ENCODE measurements at regions not wholly inside any gene's neighbourhood (a gene's known extent, or its start where the extent isn't known, plus 50 kb on each side); places are given as distances from the start of the nearest gene placed in this dataset.
A peak's percentile ranks its signal among the peaks of the same experiment; 100 is the strongest.

DNA sequence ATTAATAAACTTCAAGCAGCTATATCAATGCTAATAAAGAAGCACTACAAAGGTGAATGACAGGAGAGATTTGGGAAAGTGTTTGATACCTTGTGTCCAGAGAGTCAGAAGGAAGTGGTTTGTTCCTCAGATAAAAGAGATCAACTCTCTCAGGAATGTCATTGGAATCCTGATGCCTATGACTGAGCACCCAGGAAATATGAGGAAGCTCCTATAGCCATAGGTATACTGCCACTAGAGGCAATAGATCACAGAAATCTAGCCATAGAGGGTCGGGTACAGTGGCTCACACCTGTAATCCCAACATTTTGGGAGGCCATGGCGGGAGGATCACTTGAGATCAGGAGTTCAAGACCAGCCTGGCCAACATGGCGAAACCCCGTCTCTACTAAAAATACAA, 612.6 kb downstream of the DACH1 start:
- no peaks in the 10 kb centered on the region for H3K4me1 ChIP-seq (ENCODE audit: control insufficient read depth in 3 of 3, insufficient read depth in 2 of 3, low read depth in 1 of 3, low read length in 2 of 3)
- 83 to 90% (median 83%) methylated on average over 4 of the region's 4 CpGs for WGBS, 3 donors
- no peaks in the 10 kb centered on the region for H3K9me3 ChIP-seq (ENCODE audit: control insufficient read depth in 2 of 2, insufficient read depth in 1 of 2, low read depth in 1 of 2, low read length in 1 of 2)
- H3K27ac ChIP-seq (ENCODE audit: low read depth in 1 of 3, low read length in 2 of 3), result no peak overlapping the region
- FAIRE-seq (no peak), DNase-seq (no peak)
- no peaks in the 10 kb centered on the region for H3K27me3 ChIP-seq (ENCODE audit: control insufficient read depth in 3 of 3, insufficient read depth in 3 of 3, low read length in 3 of 3)
- no peaks in the 10 kb centered on the region for H3K36me3 ChIP-seq (ENCODE audit: control insufficient read depth in 3 of 3, insufficient read depth in 2 of 3, low read depth in 1 of 3, low read length in 3 of 3)
- H3K4me3 ChIP-seq (ENCODE audit: low read depth in 1 of 3, low read length in 3 of 3), result no peak overlapping the region

DNA sequence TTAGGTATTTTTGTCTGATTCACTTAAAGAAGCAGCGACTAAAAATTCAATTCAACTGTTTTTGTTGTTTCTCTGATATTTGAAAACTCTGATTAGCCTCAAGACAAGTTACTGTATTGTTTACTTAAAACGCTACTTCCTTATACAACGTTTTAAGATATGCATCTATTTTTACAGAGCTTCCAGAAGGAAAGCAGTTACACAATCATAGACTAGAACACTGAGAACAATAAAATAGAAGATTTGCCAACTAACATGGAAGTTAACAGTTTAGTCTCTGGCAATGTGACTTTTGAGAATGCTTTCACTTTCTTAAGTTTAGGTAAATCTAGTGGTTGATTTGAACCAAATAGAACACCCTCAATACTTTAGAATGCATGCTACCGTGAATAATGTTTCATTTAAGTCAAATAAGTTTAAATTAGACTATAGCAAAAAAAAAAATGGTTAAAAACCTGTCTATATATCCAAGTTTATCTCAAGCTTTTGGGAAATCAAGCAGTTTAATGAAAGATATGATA, 614.8 kb downstream of the DACH1 start:
- Histone ChIP-seq H3K27ac (ENCODE audit: low read depth in 1 of 3, low read length in 2 of 3) (no peak overlapping the region), H3K9me3 (ENCODE audit: control insufficient read depth in 2 of 2, insufficient read depth in 1 of 2, low read depth in 1 of 2, low read length in 1 of 2) (no peaks in the 10 kb centered on the region), H3K4me3 (ENCODE audit: low read depth in 1 of 3, low read length in 3 of 3) (no peak overlapping the region), H3K36me3 (ENCODE audit: control insufficient read depth in 3 of 3, insufficient read depth in 2 of 3, low read depth in 1 of 3, low read length in 3 of 3) (no peaks in the 10 kb centered on the region), H3K4me1 (ENCODE audit: control insufficient read depth in 3 of 3, insufficient read depth in 2 of 3, low read depth in 1 of 3, low read length in 2 of 3) (no peaks in the 10 kb centered on the region), H3K27me3 (ENCODE audit: control insufficient read depth in 3 of 3, insufficient read depth in 3 of 3, low read length in 3 of 3) (no peaks in the 10 kb centered on the region)
- 20 to 26% (median 24%) methylated on average over 4 of the region's 4 CpGs for WGBS, 3 donors
- DNase-seq (peak in 1 of 2 donors; percentile 2), FAIRE-seq (no peak)

DNA sequence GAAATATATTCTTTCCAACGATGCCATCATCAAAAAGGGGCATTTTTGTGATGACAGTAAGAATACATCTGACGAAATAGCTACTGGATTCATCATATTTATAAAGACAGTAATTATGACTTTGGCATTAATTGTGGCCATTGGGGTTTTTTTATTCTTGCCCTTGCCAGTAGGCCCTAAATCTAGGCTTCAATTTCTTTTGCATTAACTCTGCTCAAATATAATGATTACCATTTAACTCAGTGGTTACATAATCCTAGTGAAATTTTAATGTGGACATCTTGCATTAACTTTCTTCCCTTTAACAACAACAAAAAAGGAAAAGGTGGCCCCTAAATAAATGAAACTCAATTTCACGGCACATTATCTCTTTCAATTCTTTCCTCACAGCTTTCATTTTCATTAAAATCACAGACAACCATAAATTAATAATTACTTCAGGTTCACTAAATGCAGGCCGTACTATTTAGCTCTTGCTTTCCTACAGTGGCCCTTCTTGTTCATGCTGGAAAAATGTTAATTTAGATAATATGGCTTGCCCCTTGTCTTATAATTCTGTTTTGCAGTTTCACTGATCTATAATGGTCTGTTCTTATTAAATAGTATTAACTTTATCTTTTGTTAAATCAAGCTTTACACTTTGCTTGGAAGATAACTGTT, 615.6 kb downstream of the DACH1 start:
- Histone ChIP-seq H3K4me3 (ENCODE audit: low read depth in 1 of 3, low read length in 3 of 3) (no peak overlapping the region), H3K27ac (ENCODE audit: low read depth in 1 of 3, low read length in 2 of 3) (no peak overlapping the region), H3K4me1 (ENCODE audit: control insufficient read depth in 3 of 3, insufficient read depth in 2 of 3, low read depth in 1 of 3, low read length in 2 of 3) (no peaks in the 10 kb centered on the region), H3K36me3 (ENCODE audit: control insufficient read depth in 3 of 3, insufficient read depth in 2 of 3, low read depth in 1 of 3, low read length in 3 of 3) (no peaks in the 10 kb centered on the region), H3K9me3 (ENCODE audit: control insufficient read depth in 2 of 2, insufficient read depth in 1 of 2, low read depth in 1 of 2, low read length in 1 of 2) (no peaks in the 10 kb centered on the region), H3K27me3 (ENCODE audit: control insufficient read depth in 3 of 3, insufficient read depth in 3 of 3, low read length in 3 of 3) (no peaks in the 10 kb centered on the region)
- WGBS, 3 donors, result 56 to 75% (median 65%) methylated on average over 4 of the region's 4 CpGs
- FAIRE-seq (no peak), DNase-seq (no peak)

DNA sequence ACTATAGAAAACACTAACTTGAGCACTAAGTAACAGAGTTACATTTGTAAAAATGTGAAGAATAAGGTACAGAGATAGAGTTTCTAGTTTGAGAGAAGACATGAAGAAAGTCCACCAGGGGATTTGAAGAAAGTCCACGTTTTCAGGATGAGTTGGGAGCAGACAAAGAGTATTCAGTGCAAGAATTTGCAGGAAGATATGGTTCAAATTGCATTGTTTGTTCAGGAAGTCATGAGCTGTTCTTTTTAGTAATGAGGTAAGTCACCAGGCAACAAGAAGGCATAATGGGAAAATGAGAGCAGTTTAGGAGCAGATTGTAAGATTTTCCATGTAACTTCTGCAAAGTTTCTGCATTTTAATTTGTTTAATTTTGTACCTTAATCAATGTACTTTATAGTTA, 618.0 kb downstream of the DACH1 start:
- H3K27ac ChIP-seq (ENCODE audit: low read depth in 1 of 3, low read length in 2 of 3), result no peak overlapping the region
- no peaks in the 10 kb centered on the region for H3K9me3 ChIP-seq (ENCODE audit: control insufficient read depth in 2 of 2, insufficient read depth in 1 of 2, low read depth in 1 of 2, low read length in 1 of 2)
- DNase-seq, result no peak
- no peak overlapping the region for H3K4me3 ChIP-seq (ENCODE audit: low read depth in 1 of 3, low read length in 3 of 3)
- 33 to 55% (median 53%) methylated on average over 1 of the region's 1 CpG for WGBS, 3 donors
- no peaks in the 10 kb centered on the region for H3K4me1 ChIP-seq (ENCODE audit: control insufficient read depth in 3 of 3, insufficient read depth in 2 of 3, low read depth in 1 of 3, low read length in 2 of 3)
- no peaks in the 10 kb centered on the region for H3K36me3 ChIP-seq (ENCODE audit: control insufficient read depth in 3 of 3, insufficient read depth in 2 of 3, low read depth in 1 of 3, low read length in 3 of 3)
- no peak for FAIRE-seq
- no peaks in the 10 kb centered on the region for H3K27me3 ChIP-seq (ENCODE audit: control insufficient read depth in 3 of 3, insufficient read depth in 3 of 3, low read length in 3 of 3)

DNA sequence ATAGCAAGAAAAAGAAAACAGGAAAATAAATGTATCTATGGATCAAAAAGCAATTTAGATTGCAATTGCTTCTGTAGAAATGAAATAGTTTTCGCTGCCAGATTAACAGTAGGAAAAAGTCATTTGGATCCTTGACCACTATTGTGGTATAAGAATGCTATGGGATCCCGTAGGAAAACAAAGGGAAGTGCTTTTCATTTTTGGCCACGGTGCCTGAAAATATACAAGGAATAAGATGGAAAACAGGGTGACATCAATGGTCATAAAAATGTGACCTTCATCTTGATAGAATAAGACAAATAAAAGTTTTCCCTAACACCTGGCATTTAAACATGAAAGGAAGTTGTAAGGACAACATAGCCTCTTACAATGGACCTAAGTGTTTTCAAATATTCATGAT, 622.8 kb downstream of the DACH1 start:
- no peak overlapping the region for H3K4me3 ChIP-seq (ENCODE audit: low read depth in 1 of 3, low read length in 3 of 3)
- H3K27me3 ChIP-seq (ENCODE audit: control insufficient read depth in 3 of 3, insufficient read depth in 3 of 3, low read length in 3 of 3), result no peaks in the 10 kb centered on the region
- H3K9me3 ChIP-seq (ENCODE audit: control insufficient read depth in 2 of 2, insufficient read depth in 1 of 2, low read depth in 1 of 2, low read length in 1 of 2), result no peaks in the 10 kb centered on the region
- H3K4me1 ChIP-seq (ENCODE audit: control insufficient read depth in 3 of 3, insufficient read depth in 2 of 3, low read depth in 1 of 3, low read length in 2 of 3), result no peaks in the 10 kb centered on the region
- DNase-seq, result no peak
- 59 to 71% (median 64%) methylated on average over 3 of the region's 3 CpGs for WGBS, 3 donors
- H3K27ac ChIP-seq (ENCODE audit: low read depth in 1 of 3, low read length in 2 of 3), result no peak overlapping the region
- no peak for FAIRE-seq
- H3K36me3 ChIP-seq (ENCODE audit: control insufficient read depth in 3 of 3, insufficient read depth in 2 of 3, low read depth in 1 of 3, low read length in 3 of 3), result no peaks in the 10 kb centered on the region

DNA sequence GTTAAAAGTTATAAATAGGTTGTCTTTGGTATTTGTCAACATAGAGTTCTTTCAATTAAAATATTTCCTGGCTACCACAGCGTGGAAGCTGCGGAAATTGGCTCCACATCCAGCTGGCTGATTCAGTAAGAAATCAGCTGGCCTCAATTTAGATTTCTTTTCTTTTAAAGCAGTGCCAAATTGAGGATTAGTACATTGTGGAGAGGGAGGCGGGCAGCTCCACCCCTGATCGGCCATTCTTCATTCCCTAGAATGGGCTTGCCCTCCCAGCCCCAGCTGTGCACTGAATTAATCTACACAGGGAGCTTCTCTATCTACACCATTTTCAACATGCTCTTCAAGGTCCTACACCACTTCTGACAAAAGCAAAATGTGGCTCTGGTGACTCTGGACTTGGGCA, 624.8 kb downstream of the DACH1 start:
- Histone ChIP-seq H3K9me3 (ENCODE audit: control insufficient read depth in 2 of 2, insufficient read depth in 1 of 2, low read depth in 1 of 2, low read length in 1 of 2) (no peaks in the 10 kb centered on the region), H3K27me3 (ENCODE audit: control insufficient read depth in 3 of 3, insufficient read depth in 3 of 3, low read length in 3 of 3) (no peaks in the 10 kb centered on the region), H3K4me1 (ENCODE audit: control insufficient read depth in 3 of 3, insufficient read depth in 2 of 3, low read depth in 1 of 3, low read length in 2 of 3) (no peaks in the 10 kb centered on the region), H3K36me3 (ENCODE audit: control insufficient read depth in 3 of 3, insufficient read depth in 2 of 3, low read depth in 1 of 3, low read length in 3 of 3) (no peaks in the 10 kb centered on the region), H3K27ac (ENCODE audit: low read depth in 1 of 3, low read length in 2 of 3) (no peak overlapping the region), H3K4me3 (ENCODE audit: low read depth in 1 of 3, low read length in 3 of 3) (no peak overlapping the region)
- FAIRE-seq (no peak), DNase-seq (no peak)
- WGBS, 3 donors, result 17 to 29% (median 21%) methylated on average over 4 of the region's 4 CpGs

DNA sequence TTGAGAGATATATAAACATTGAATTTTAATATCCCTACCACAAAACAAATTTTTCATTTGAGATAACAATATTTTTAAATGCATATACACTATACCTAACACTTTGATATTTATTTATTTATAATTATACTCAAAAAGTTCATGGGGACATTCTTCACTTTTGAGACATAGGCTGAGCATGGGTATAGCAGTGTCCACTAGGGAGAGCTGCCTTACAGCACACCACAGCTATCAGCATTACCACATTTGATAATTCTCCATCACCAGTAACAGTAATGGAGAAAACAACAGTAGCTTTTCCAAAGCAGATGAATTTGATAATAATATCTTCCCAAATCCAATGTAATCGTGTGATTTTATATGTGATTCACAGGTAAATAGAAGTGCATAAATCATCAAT, 626.1 kb downstream of the DACH1 start:
- DNase-seq, result peak in 1 of 2 donors; percentile 7
- Histone ChIP-seq H3K4me1 (ENCODE audit: control insufficient read depth in 3 of 3, insufficient read depth in 2 of 3, low read depth in 1 of 3, low read length in 2 of 3) (no peaks in the 10 kb centered on the region), H3K9me3 (ENCODE audit: control insufficient read depth in 2 of 2, insufficient read depth in 1 of 2, low read depth in 1 of 2, low read length in 1 of 2) (no peaks in the 10 kb centered on the region), H3K36me3 (ENCODE audit: control insufficient read depth in 3 of 3, insufficient read depth in 2 of 3, low read depth in 1 of 3, low read length in 3 of 3) (no peaks in the 10 kb centered on the region), H3K4me3 (ENCODE audit: low read depth in 1 of 3, low read length in 3 of 3) (no peak overlapping the region), H3K27me3 (ENCODE audit: control insufficient read depth in 3 of 3, insufficient read depth in 3 of 3, low read length in 3 of 3) (no peaks in the 10 kb centered on the region), H3K27ac (ENCODE audit: low read depth in 1 of 3, low read length in 2 of 3) (no peak overlapping the region)
- WGBS, 3 donors, result 73 to 82% (median 79%) methylated on average over 1 of the region's 1 CpG
- FAIRE-seq, result no peak

DNA sequence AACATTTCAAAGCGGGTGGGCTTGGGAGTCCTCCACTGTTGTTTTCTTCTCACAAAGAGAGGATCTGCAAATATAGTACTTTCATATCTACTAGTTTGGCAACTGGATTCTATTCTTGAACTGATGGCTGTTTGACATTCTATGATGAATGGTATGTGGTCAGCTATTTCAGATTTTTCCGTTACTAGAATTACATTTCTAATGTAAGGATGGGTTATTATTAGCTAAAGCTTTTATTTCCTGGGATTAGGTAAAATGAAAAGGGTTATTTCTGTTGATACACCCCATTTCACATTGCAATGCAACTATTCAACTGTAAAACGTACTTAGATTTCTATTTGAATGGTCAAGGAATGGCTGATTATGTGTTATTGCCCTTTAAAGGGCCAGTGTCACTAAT, 629.7 kb downstream of the DACH1 start:
- no peaks in the 10 kb centered on the region for H3K9me3 ChIP-seq (ENCODE audit: control insufficient read depth in 2 of 2, insufficient read depth in 1 of 2, low read depth in 1 of 2, low read length in 1 of 2)
- no peak overlapping the region for H3K4me3 ChIP-seq (ENCODE audit: low read depth in 1 of 3, low read length in 3 of 3)
- H3K36me3 ChIP-seq (ENCODE audit: control insufficient read depth in 3 of 3, insufficient read depth in 2 of 3, low read depth in 1 of 3, low read length in 3 of 3), result no peaks in the 10 kb centered on the region
- no peaks in the 10 kb centered on the region for H3K4me1 ChIP-seq (ENCODE audit: control insufficient read depth in 3 of 3, insufficient read depth in 2 of 3, low read depth in 1 of 3, low read length in 2 of 3)
- DNase-seq, result no peak
- WGBS, 3 donors, result 62 to 69% (median 67%) methylated on average over 3 of the region's 3 CpGs
- H3K27me3 ChIP-seq (ENCODE audit: control insufficient read depth in 3 of 3, insufficient read depth in 3 of 3, low read length in 3 of 3), result no peaks in the 10 kb centered on the region
- FAIRE-seq, result no peak
- no peak overlapping the region for H3K27ac ChIP-seq (ENCODE audit: low read depth in 1 of 3, low read length in 2 of 3)
